HL-60 (cell line): ENCODE measurements at regions not wholly inside any gene's neighbourhood (a gene's known extent, or its start where the extent isn't known, plus 50 kb on each side); places are given as distances from the start of the nearest gene placed in this dataset.
A peak's percentile ranks its signal among the peaks of the same experiment; 100 is the strongest.

Experiments
- DNase-seq, 2 experiments: peaks; one replicate each; pipeline ENCODE4 v3.0.0-alpha.2; 2010 to 2020; ENCODE audit warnings: low read depth in 1 of 2, low spot score in 1 of 2
- H3K27ac ChIP-seq: fragments of 250-450 bp; sonication (Bioruptor Pico); replicated peaks from 2 replicates; pipeline ENCODE4 v1.5.1; 2020; ENCODE audit warnings: mild to moderate bottlenecking, moderate library complexity
- H3K27me3 ChIP-seq: fragments of 250-450 bp; sonication (Bioruptor Pico); 2 replicates; pipeline ENCODE4 v1.5.1; 2021; ENCODE audit warnings: mild to moderate bottlenecking, moderate library complexity; ENCODE audit not compliant: insufficient read depth, poor library complexity, severe bottlenecking
- H3K4me3 ChIP-seq: replicated peaks from 2 replicates; pipeline ENCODE4 v1.5.1; 2011; ENCODE audit warnings: mild to moderate bottlenecking, control low read depth, low read length; ENCODE audit not compliant: insufficient read depth
- GABPA ChIP-seq: IDR thresholded peaks from 2 replicates; pipeline ENCODE4 v1.6.1; 2012; ENCODE audit warnings: low read depth
- POLR2AphosphoS5 ChIP-seq: IDR thresholded peaks from 2 replicates; pipeline ENCODE4 v1.6.1; 2012; ENCODE audit warnings: low read depth
- REST ChIP-seq: IDR thresholded peaks from 2 replicates; pipeline ENCODE4 v1.6.1; 2012; ENCODE audit warnings: low read depth; ENCODE audit not compliant: insufficient replicate concordance
- SPI1 ChIP-seq: IDR thresholded peaks from 2 replicates; pipeline ENCODE4 v1.6.1; 2012; ENCODE audit warnings: low read depth, mild to moderate bottlenecking, borderline replicate concordance
- TF ChIP-seq, protein P1 (sequence below): IDR thresholded peaks from one replicate; pipeline ENCODE4 v1.5.1; 2011; ENCODE audit warnings: low read length, control low read depth, inconsistent platforms; ENCODE audit not compliant: insufficient read depth

DNA sequence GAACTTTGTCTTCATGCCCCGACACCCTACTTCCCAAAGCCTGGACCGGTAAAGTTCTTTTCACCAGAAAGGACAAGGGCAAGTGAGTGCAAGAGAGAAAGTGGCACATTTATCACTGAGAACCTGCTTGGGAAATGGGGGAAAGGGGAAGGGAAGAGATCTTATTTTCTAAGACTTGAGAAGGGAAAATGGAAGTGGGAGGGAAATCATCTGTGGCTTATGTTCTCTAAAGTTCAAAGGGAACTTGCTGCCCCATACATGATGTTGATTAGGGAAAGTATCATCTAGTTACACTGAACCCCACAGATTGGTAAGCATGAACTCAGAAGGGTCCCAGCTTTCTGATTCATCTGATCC, 199.5 kb upstream of the LPP start:
- DNase-seq = peak in 1 of 2 experiments; percentile 19
- H3K27me3 ChIP-seq = no peaks in the 10 kb centered on the region
- H3K4me3 ChIP-seq = no peak overlapping the region
- TF ChIP-seq GABPA = no peak
- no peak for TF ChIP-seq REST
- no peak for TF ChIP-seq SPI1
- TF ChIP-seq, protein P1, sequence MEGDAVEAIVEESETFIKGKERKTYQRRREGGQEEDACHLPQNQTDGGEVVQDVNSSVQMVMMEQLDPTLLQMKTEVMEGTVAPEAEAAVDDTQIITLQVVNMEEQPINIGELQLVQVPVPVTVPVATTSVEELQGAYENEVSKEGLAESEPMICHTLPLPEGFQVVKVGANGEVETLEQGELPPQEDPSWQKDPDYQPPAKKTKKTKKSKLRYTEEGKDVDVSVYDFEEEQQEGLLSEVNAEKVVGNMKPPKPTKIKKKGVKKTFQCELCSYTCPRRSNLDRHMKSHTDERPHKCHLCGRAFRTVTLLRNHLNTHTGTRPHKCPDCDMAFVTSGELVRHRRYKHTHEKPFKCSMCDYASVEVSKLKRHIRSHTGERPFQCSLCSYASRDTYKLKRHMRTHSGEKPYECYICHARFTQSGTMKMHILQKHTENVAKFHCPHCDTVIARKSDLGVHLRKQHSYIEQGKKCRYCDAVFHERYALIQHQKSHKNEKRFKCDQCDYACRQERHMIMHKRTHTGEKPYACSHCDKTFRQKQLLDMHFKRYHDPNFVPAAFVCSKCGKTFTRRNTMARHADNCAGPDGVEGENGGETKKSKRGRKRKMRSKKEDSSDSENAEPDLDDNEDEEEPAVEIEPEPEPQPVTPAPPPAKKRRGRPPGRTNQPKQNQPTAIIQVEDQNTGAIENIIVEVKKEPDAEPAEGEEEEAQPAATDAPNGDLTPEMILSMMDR = no peak
- no peak for TF ChIP-seq POLR2AphosphoS5
- H3K27ac ChIP-seq = peak overlapping the region; percentile 68

DNA sequence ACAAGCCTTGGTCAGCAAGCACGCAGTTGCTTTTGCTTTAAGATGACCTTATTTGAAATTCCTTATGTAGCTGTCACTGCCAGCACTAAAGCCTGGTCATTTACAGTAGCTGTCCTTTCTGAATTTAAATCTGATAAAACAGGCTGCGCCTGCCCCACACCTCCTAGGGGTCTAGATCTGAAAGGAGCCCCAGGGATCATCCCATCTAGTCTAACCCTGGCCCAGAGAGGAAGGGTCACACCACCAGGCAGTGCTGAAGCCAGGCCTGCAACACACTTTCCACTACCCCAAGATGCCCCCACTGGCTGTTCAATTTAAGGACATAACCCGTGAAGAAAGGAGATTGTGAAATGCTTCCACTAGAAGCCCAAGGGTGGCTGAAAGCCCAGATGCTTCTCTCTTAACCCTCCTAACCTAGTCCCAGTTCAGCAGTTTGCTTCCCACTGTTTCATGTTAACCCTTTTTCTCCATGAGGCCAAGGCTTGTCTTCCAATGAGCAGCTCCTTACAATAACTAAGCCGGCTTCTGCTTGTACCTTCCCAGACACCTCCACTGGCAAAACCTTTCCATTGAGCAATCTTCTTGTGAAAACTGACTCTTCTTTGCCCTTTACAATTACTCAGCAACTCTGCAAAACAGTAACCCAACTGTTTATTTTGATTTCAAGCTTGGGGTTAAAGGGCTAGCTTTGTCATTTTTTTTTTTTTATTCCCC, 198.9 kb upstream of the LPP start:
- peak; percentile 85 to 88 for DNase-seq
- TF ChIP-seq POLR2AphosphoS5 = 0 out of 2 replicates have a peak, but pooled peaks have one; percentile 45
- TF ChIP-seq SPI1 = no peak
- Histone ChIP-seq H3K27me3 (no peaks in the 10 kb centered on the region), H3K4me3 (no peak overlapping the region), H3K27ac (peak overlapping the region; percentile 68)

DNA sequence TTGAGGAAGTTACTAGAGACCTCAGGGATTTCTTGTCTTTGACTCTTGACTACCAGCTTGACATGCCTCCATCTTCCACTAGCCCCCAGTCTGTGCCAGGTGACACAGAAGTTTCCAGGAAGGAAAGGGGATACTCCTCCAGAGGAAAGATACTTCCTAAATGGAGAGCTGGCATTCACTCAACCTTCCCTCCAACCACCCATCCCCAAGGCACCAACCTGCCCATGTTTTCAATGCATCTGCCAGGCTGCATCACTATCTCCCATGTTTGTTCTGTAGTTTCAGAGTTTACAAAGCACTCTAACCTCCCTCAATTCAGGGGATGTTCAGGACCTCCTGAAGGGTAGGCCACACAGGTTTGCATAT, 198.4 kb upstream of the LPP start:
- Histone ChIP-seq H3K4me3 (no peak overlapping the region), H3K27ac (peak overlapping the region; percentile 68), H3K27me3 (no peaks in the 10 kb centered on the region)
- TF ChIP-seq SPI1 = no peak
- no peak for DNase-seq

DNA sequence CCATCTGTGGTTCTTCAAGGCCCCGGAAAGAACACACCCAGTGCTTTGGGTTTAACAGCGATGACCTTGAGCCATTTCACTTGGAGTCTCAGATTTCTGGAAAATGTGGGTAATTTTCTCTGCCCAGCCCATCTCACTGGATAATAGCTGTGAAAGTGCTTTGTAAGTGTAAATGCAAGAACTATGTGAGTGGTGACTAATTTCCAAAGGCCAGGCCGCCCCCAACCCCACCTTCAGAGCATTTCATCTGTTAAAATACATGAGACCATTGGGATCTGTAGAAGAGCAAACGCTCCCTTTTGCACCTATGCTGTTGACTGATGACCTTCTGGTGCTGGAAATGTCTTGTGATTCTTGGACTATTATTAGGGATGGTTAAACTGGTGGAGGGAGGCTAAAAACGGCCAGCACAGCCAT, 196.8 kb upstream of the LPP start:
- H3K27ac ChIP-seq = no peak overlapping the region
- DNase-seq = no peak

More for the DNA sequence above, 196.8 kb upstream of the LPP start:
- no peaks in the 10 kb centered on the region for H3K27me3 ChIP-seq
- H3K4me3 ChIP-seq = no peak overlapping the region
- TF ChIP-seq SPI1 (no peak), REST (no peak), GABPA (no peak), POLR2AphosphoS5 (no peak)
- TF ChIP-seq, protein P1 = no peak
